Thyroid gland (tissue), 4 donors: ENCODE measurements at regions not wholly inside any gene's neighbourhood (a gene's known extent, or its start where the extent isn't known, plus 50 kb on each side); places are given as distances from the start of the nearest gene placed in this dataset.

ENCODE experiments used
- POLR2A ChIP-seq, 2 donors: fragments of 450-650 bp; IDR thresholded peaks; one replicate each; pipeline ENCODE4 v1.6.1; 2017; ENCODE audit warnings: antibody characterized with exemption in 2 of 2, mild to moderate bottlenecking in 2 of 2, moderate library complexity in 1 of 2
- TF ChIP-seq, protein P1 (sequence below), 6 experiments: fragments of 200-600 bp in 3 of 6; fragments of 450-650 bp in 3 of 6; sonication (generic) in 3 of 6; IDR thresholded peaks; one replicate each; pipeline ENCODE4 v1.5.1; 2016 to 2019; ENCODE audit warnings: antibody characterized with exemption in 6 of 6, mild to moderate bottlenecking in 2 of 6, inconsistent platforms in 1 of 6, moderate library complexity in 1 of 6

DNA sequence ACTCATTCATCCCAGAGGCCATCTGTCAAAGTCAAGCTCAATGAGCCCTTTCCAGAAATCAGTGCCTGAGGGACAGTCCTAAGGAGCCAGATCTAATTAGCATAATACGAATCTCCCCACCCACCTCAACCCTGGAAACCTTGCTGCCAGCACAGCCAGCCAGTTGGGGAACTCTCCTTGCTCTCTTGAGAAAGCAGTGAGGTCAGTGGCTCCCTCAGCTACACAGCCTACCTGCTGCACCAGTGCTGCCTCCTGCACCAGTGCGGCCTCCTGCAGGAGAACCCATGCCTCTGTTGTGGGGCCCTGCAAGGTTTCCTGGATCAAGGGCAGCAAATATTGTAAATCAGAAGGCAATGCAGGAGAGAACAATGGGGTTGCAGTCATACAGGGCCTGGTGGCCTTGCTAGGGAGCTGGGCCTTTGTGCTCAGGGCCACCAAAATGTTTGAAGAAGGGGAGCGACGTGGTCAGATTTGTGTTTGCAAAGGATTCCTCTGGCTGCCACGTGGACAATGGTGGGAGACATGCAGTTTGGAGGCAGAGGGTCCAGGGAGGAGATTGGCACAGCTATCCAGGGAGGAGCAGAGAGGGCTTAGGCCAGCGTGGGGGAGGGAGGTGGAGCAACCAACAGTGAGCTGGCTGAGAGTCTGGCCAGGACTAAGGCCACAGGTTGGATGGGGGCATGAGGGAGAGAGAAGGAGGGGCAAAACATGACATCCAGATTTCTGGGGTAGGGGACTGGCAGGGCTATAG is 124.3 kb upstream of the MAMLD1 start:
- TF ChIP-seq, protein P1, sequence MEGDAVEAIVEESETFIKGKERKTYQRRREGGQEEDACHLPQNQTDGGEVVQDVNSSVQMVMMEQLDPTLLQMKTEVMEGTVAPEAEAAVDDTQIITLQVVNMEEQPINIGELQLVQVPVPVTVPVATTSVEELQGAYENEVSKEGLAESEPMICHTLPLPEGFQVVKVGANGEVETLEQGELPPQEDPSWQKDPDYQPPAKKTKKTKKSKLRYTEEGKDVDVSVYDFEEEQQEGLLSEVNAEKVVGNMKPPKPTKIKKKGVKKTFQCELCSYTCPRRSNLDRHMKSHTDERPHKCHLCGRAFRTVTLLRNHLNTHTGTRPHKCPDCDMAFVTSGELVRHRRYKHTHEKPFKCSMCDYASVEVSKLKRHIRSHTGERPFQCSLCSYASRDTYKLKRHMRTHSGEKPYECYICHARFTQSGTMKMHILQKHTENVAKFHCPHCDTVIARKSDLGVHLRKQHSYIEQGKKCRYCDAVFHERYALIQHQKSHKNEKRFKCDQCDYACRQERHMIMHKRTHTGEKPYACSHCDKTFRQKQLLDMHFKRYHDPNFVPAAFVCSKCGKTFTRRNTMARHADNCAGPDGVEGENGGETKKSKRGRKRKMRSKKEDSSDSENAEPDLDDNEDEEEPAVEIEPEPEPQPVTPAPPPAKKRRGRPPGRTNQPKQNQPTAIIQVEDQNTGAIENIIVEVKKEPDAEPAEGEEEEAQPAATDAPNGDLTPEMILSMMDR (IDR thresholded peaks at IDR 0.05): no peak
- no peak for TF ChIP-seq POLR2A (IDR thresholded peaks at IDR 0.05)
